Effector memory CD4-positive, alpha-beta T cell (primary cell): ENCODE measurements at regions not wholly inside any gene's neighbourhood (a gene's known extent, or its start where the extent isn't known, plus 50 kb on each side); places are given as distances from the start of the nearest gene placed in this dataset.
"Not testable (repeated sequence)": the region's sequence is repeated elsewhere in the genome, so short reads cannot be mapped to it uniquely, and the experiment has no call there.

ENCODE experiments used
- DNase-seq, 3 donors: peaks; one replicate each; pipeline ENCODE4 v3.0.0-alpha.2; 2020
- H3K27ac ChIP-seq: 2 replicates; pipeline ENCODE4 v1.7.0; 2013; ENCODE audit warnings: mild to moderate bottlenecking, low read length, moderate library complexity; ENCODE audit not compliant: insufficient read depth, poor library complexity, severe bottlenecking
- H3K27me3 ChIP-seq: replicated peaks from 2 replicates; pipeline ENCODE4 v1.7.0; 2013; ENCODE audit warnings: mild to moderate bottlenecking, low read length; ENCODE audit not compliant: insufficient read depth, control insufficient read depth, poor library complexity, severe bottlenecking
- H3K36me3 ChIP-seq: 2 replicates; pipeline ENCODE4 v1.7.0; 2013; ENCODE audit warnings: mild to moderate bottlenecking, low read length, moderate library complexity; ENCODE audit not compliant: control insufficient read depth, insufficient read depth
- H3K4me1 ChIP-seq: 2 replicates; pipeline ENCODE4 v1.7.0; 2013; ENCODE audit warnings: low read length, mild to moderate bottlenecking; ENCODE audit not compliant: control insufficient read depth, insufficient read depth, poor library complexity, severe bottlenecking
- H3K4me3 ChIP-seq: 2 replicates; pipeline ENCODE4 v1.7.0; 2013; ENCODE audit warnings: low read length, low read depth, mild to moderate bottlenecking; ENCODE audit not compliant: insufficient read depth, poor library complexity, severe bottlenecking
- H3K9me3 ChIP-seq: 2 replicates; pipeline ENCODE4 v1.7.0; 2013; ENCODE audit warnings: mild to moderate bottlenecking, low read length, moderate library complexity; ENCODE audit not compliant: control insufficient read depth

DNA sequence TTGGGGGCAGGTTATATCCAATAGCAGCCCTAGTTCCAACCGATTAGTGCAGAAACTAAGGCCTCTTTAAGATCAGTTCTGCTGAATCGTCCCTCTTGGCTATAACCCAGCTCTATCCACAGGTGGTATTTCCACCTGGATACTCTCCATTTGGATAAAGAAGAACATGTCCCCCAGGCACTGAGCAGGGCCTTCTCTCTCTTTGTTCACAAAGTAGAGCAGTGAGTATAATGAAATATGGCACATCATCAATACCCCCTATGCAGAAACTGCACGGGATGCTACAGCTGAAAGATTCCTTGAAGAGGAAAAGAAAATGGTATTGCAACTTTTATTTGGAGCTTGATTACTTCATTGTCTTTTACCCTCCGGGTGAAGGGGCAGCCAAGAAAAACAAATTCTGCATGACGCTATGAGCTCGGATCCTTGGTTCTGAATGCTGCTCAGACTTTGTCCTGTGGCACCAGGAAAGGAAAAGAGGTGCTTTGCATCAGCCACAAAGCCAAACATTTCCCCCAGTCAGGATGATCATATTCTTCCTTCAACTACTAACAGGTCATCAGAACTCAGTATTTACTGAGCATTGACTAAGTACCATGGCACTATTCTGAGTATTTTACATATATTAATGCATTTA lies 399.7 kb downstream of the NPIPA8 start:
- Histone ChIP-seq H3K4me1 (no peaks in the 10 kb centered on the region), H3K4me3 (no peak overlapping the region), H3K36me3 (no peaks in the 10 kb centered on the region), H3K27me3 (no peaks in the 10 kb centered on the region), H3K9me3 (no peaks in the 10 kb centered on the region), H3K27ac (no peak overlapping the region)
- DNase-seq, result no peak

DNA sequence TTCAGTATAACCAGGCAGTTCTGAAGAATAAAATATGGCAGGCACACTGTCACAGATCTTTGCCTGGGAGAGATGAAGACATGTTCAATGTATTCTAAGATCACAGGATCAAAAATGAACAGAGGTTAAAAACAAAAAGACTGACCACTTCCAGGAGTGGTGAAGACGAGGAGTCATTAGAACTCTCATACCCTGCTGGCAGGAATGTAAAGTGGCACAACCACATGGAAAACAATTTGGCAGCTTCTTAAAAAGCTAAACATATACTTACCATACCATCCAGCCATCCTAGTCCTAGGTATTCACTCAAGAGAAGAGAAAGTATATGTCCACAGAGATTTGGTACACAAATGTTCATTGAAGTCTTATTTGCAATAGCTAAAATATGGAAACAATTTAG lies 406.3 kb downstream of the NPIPA8 start:
- DNase-seq, result no peak
- H3K4me3 ChIP-seq, result no peak overlapping the region

DNA sequence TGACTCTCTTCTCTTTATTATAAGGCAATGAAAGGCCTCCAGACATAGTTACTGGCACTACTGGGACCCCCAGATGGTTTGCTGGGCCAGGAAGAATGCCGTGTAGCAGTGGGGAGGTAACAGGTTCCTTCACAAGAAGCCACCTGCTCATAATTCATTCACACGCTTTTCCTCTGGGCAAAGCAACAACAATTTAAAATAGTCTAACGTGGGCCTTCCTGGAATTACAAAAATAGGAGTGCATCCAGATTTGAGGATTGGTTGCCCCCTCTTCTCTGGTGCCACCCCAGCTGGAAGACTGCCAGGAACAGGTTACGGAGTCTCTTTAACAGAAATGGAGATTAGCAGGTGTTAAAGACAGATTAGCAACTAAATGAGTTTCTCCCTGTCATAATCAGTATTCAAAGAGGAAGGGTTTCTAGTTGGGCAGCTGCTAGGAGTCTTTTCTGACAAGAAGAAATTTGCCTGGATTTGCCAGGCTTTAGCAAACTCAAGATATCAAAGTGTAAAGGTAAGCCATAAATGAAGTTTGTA lies 409.6 kb downstream of the NPIPA8 start:
- no peaks in the 10 kb centered on the region for H3K4me1 ChIP-seq
- H3K36me3 ChIP-seq, result no peaks in the 10 kb centered on the region
- H3K4me3 ChIP-seq, result no peak overlapping the region
- H3K27me3 ChIP-seq, result no peaks in the 10 kb centered on the region
- no peaks in the 10 kb centered on the region for H3K9me3 ChIP-seq
- no peak overlapping the region for H3K27ac ChIP-seq
- DNase-seq, result no peak

More for the DNA sequence above, 406.3 kb downstream of the NPIPA8 start:
- Histone ChIP-seq H3K36me3 (no peaks in the 10 kb centered on the region), H3K4me1 (no peaks in the 10 kb centered on the region), H3K9me3 (no peaks in the 10 kb centered on the region), H3K27ac (no peak overlapping the region), H3K27me3 (no peaks in the 10 kb centered on the region)

DNA sequence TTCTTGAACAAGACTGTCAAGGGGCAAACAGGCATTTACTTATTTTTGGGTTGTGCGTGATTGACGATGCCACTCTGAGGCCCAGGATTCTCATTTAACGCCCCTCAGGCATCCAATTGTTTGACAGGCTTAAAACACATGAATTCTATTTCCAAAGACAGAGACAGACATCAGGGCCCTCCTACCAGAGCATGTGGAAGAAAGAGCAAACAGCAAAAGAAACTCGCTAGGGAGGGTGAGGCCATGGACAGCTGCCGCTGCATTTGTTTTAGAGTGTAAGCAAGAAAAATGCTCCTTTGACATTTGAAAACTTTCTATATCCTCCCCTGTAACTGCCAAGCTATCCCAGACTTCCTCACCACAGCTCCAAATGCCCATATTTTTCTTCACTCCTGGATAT lies 410.1 kb downstream of the NPIPA8 start:
- Histone ChIP-seq H3K4me3 (no peak overlapping the region), H3K4me1 (no peaks in the 10 kb centered on the region), H3K36me3 (no peaks in the 10 kb centered on the region), H3K27ac (no peak overlapping the region), H3K9me3 (no peaks in the 10 kb centered on the region), H3K27me3 (no peaks in the 10 kb centered on the region)
- DNase-seq, result no peak

DNA sequence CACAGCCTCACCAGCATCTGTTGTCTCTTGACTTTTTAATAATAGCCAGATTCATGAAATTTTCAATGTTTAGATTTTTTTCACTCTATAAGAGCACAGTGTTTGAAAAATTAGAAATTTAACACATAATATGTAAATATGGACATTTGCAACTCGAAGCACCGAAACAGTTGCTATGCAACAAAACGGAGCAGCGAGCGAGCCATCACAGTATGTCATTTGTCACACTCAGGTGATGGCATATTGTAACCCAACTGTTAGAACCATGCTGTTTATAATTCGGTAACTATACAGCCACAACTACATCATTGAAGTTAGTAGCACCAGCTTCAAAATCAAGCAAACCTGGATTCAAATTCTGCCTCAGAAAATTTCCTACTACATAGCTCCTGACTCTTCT lies 410.8 kb downstream of the NPIPA8 start:
- Histone ChIP-seq H3K4me1 (no peaks in the 10 kb centered on the region), H3K27ac (no peak overlapping the region), H3K36me3 (no peaks in the 10 kb centered on the region), H3K4me3 (no peak overlapping the region), H3K27me3 (no peaks in the 10 kb centered on the region), H3K9me3 (no peaks in the 10 kb centered on the region)
- no peak for DNase-seq

DNA sequence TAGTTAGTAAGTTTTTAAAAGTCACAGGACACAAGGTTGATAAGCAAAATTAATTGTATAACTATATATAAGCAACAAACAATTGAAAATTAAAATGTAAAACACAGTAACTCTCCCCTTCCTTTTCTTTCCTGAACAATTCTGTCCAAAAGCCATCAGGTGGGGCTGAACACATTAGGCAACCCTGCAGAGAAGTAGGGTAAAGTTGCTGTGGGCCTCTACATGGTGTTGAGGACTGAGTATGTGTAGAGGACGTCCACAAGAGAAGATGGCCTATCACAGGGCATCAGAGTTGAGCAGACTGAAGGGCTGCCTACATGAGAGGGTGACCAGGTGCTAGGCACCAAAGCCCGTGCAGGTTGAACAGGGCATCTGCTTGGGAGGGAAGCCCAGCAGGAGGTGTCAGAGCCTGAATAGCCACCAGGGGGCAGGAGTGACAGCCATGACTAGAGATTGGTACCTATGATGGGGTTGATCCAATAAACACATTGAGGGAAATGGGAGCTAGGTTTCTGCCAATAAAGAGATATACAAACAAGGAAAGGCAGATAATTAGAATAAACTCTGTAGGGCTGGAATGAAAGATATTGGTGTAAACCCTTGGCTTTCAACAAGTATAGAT lies 415.1 kb downstream of the NPIPA8 start:
- no peaks in the 10 kb centered on the region for H3K36me3 ChIP-seq
- DNase-seq, result peak in 1 of 3 donors; percentile 38
- H3K9me3 ChIP-seq, result no peaks in the 10 kb centered on the region

DNA sequence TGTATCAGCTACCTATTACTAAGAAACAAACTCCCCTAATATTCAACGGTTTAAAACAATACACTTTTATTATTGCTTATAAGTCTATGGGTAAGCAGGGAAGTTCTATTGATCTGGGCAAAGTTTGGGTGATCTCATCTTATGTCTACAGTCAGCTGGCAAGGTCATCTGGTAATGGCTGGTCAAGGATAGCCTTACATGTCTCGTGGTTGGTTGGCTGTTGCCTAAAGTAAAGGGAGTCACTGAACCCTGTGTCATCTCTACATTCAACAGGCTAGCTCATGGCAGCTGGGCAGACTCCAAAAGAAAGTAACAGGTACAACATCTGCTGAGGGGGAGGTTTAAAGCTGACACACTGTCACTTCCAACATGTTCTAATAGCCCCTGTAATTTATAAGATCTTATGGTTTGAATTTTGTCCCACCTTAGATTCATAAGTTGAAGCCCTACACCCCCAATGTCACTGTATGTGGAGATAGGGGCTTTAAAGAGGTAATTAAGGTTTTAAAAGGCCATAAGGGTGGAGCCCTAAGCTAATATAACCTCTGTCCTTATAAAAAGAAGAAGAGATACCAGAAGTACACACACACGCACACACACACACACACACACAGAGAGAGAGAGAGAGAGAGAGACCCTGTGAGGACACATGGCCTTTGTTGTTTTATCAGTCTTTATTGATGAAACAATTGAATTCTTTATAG lies 419.1 kb downstream of the NPIPA8 start:
- H3K4me3 ChIP-seq, result no peak overlapping the region

More for the DNA sequence above, 415.1 kb downstream of the NPIPA8 start:
- H3K4me1 ChIP-seq, result no peaks in the 10 kb centered on the region
- no peak overlapping the region for H3K4me3 ChIP-seq
- H3K27ac ChIP-seq, result no peak overlapping the region
- no peaks in the 10 kb centered on the region for H3K27me3 ChIP-seq

DNA sequence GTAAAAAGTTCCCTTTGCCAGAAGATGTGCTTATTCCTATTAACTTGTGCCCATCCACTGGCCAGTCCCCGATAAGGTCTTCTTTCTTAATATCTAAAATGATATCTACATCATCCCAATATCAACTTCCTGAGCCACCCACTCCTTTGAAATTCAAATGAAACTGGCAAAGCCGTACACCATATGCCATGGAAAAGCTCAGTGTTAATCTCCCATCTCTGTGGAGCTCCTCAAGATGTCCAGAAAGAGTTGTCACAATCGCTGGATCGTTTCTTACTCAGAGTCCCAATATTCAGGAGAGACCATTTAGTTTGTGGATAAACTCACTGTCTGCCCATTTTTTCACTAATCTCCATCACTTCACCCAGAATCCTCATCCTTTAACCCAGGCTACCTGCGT lies 420.7 kb downstream of the NPIPA8 start:
- Histone ChIP-seq H3K27me3 (no peaks in the 10 kb centered on the region), H3K4me3 (no peak overlapping the region), H3K4me1 (no peaks in the 10 kb centered on the region), H3K27ac (no peak overlapping the region), H3K36me3 (no peaks in the 10 kb centered on the region), H3K9me3 (no peaks in the 10 kb centered on the region)
- DNase-seq, result no peak

More for the DNA sequence above, 419.1 kb downstream of the NPIPA8 start:
- Histone ChIP-seq H3K36me3 (no peaks in the 10 kb centered on the region), H3K9me3 (no peaks in the 10 kb centered on the region), H3K27ac (no peak overlapping the region), H3K27me3 (no peaks in the 10 kb centered on the region), H3K4me1 (no peaks in the 10 kb centered on the region)
- DNase-seq, result no peak

DNA sequence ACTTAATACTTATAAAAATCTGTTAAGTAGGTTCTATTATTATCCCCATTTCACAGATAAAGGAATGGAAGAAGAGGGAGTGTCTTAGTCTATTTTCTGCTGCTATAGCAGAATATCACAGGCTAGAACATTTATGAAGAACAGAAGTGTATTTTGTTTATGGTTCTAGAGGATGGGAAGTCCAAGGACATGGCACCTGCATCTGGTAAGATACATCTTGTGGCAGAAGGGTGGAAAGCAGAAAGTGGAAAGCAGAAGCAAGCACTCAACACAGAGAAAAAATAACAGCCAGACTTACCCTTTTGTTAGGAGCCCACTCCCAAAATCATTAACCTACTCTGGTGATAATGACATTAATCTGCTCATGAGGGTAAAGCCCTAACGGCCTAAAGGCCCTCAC lies 422.4 kb downstream of the NPIPA8 start:
- Histone ChIP-seq H3K4me1 (no peaks in the 10 kb centered on the region), H3K27ac (no peak overlapping the region), H3K4me3 (no peak overlapping the region), H3K27me3 (no peaks in the 10 kb centered on the region), H3K36me3 (no peaks in the 10 kb centered on the region), H3K9me3 (no peaks in the 10 kb centered on the region)
- no peak for DNase-seq

DNA sequence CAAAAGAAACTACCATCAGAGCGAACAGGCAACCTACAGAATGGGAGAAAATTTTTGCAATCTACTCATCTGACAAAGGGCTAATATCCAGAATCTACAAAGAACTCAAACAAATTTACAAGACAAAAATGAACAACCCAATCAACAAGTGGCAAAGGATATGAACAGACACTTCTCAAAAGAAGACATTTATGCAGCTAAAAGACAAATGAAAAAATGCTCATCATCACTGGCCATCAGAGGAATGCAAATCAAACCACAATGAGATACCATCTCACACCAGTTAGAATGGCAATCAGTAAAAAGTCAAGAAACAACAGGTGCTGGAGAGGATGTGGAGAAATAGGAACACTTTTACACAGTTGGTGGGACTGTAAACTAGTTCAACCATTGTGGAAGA lies 425.0 kb downstream of the NPIPA8 start:
- not testable (repeated sequence) for H3K4me1 ChIP-seq, H3K4me3 ChIP-seq, H3K9me3 ChIP-seq, DNase-seq, H3K36me3 ChIP-seq, H3K27ac ChIP-seq, H3K27me3 ChIP-seq
